GM12878 (cell line): ENCODE measurements at regions not wholly inside any gene's neighbourhood (a gene's known extent, or its start where the extent isn't known, plus 50 kb on each side); places are given as distances from the start of the nearest gene placed in this dataset.

Source experiments
- ATAC-seq: fragments of 200-7000 bp; cut with Tn5 transposase; 3 replicates; pipeline ENCODE4 v1.9.1; 2020; ENCODE audit warnings: mild to moderate bottlenecking, moderate library complexity
- BruUV-seq: library from RNA; stranded (reverse); fragments of 400-500 nt; replicated peaks from 2 replicates; lab custom pipeline; 2021; lab: Mats Ljungman, UMichigan
- CTCF ChIA-PET: fragments of 300-600 bp; sonication (Branson Sonifier 250); formaldehyde crosslinking; extraction: SDS; loops from one replicate; lab custom pipeline; 2021; ENCODE audit warnings: inconsistent platforms; lab: Yijun Ruan, JAX
- POLR2A ChIA-PET: fragments of 350-600 bp; formaldehyde crosslinking; extraction: SDS; loops from one replicate; lab custom pipeline; 2021; ENCODE audit warnings: inconsistent platforms; lab: Charles Lee
- RAD21 ChIA-PET: fragments of 300-600 bp; sonication (Branson Sonifier 250); formaldehyde crosslinking; loops from one replicate; lab custom pipeline; 2023; ENCODE audit warnings: antibody characterized with exemption; ENCODE audit not compliant: unreplicated experiment; lab: Charles Lee
- SMC1A ChIA-PET: fragments of 300-600 bp; sonication (Branson Sonifier 250); formaldehyde crosslinking; loops from one replicate; lab custom pipeline; 2023; ENCODE audit not compliant: unreplicated experiment, uncharacterized antibody; lab: Charles Lee
- DNase-seq: peaks from one replicate; pipeline ENCODE4 v3.0.0-alpha.2; 2011; ENCODE audit warnings: low read depth, low spot score
- FAIRE-seq: peaks from 3 replicates; lab custom pipeline; 2011; peaks lifted over from hg19 to GRCh38; lab: Jason Lieb, UNC
- H2AFZ ChIP-seq: 2 replicates; pipeline ENCODE4 v1.6.0; 2011; ENCODE audit warnings: low read depth, low read length, control low read depth; ENCODE audit not compliant: control insufficient read depth
- H3K27ac ChIP-seq: 2 replicates; pipeline ENCODE4 v1.5.1; 2011; ENCODE audit warnings: control low read depth; ENCODE audit not compliant: control insufficient read depth, insufficient read depth
- H3K27me3 ChIP-seq, 2 experiments: replicated peaks in 1 of 2; 2 replicates each; pipeline versions ENCODE4 v1.6.0 to v1.6.1; 2011; ENCODE audit warnings: low read length in 1 of 2; ENCODE audit not compliant: control insufficient read depth in 2 of 2, insufficient read depth in 2 of 2
- H3K36me3 ChIP-seq, 2 experiments: 2 replicates each; pipeline ENCODE4 v1.5.1; 2011; ENCODE audit warnings: low read length in 1 of 2; ENCODE audit not compliant: control insufficient read depth in 2 of 2, insufficient read depth in 2 of 2
- H3K4me1 ChIP-seq: 2 replicates; pipeline ENCODE4 v1.6.1; 2011; ENCODE audit warnings: mild to moderate bottlenecking, low read length, moderate library complexity, mixed read lengths; ENCODE audit not compliant: control insufficient read depth, insufficient read depth
- H3K4me2 ChIP-seq: 2 replicates; pipeline ENCODE4 v1.6.0; 2011; ENCODE audit warnings: control low read depth; ENCODE audit not compliant: control insufficient read depth, insufficient read depth
- H3K4me3 ChIP-seq: fragments of 200-600 bp; sonication (generic); 2 replicates; pipeline ENCODE4 v1.5.1; 2016
- H3K79me2 ChIP-seq: 2 replicates; pipeline ENCODE4 v1.6.0; 2011; ENCODE audit warnings: low read length; ENCODE audit not compliant: control insufficient read depth, insufficient read depth
- H3K9ac ChIP-seq: 2 replicates; pipeline ENCODE4 v1.8.0; 2011; ENCODE audit warnings: low read length, control low read depth, mixed read lengths; ENCODE audit not compliant: control insufficient read depth, insufficient read depth
- H3K9me3 ChIP-seq: replicated peaks from 3 replicates; pipeline ENCODE4 v1.5.1; 2011; ENCODE audit warnings: mild to moderate bottlenecking, low read length; ENCODE audit not compliant: control insufficient read depth, insufficient read depth
- H4K20me1 ChIP-seq: 2 replicates; pipeline ENCODE4 v1.6.0; 2011; ENCODE audit not compliant: control insufficient read depth, insufficient read depth
- RBBP5 ChIP-seq: fragments of 200-600 bp; sonication (generic); conservative IDR thresholded peaks from 2 replicates; pipeline ENCODE4 v1.6.1; 2016
- WGBS: methylation state at CpG from one replicate; pipeline ENCODE4 v1.1.6; 2016; ENCODE audit warnings: low lambda C conversion rate; ENCODE audit not compliant: insufficient replicate concordance, insufficient coverage; ENCODE audit errors: missing lambda C conversion rate; 5-methylcytosine and 5-hydroxymethylcytosine counted together
- in situ Hi-C: fragments of 300-500 bp; cut with MboI; formaldehyde crosslinking; loops from 9 replicates; pipeline ENCODE4 v1.14.3; 2018; ENCODE audit warnings: mixed read lengths
- intact Hi-C: fragments of 100-400 bp; cut with micrococcal nuclease; formaldehyde crosslinking; loops from one replicate; pipeline ENCODE4 v1.14.2; 2022; ENCODE audit not compliant: unreplicated experiment
- TF ChIP-seq, protein P1 (sequence below): fragments of 450-650 bp; IDR thresholded peaks from 2 replicates; pipeline ENCODE4 v1.6.1; 2018; ENCODE audit warnings: borderline replicate concordance, mild to moderate bottlenecking; ENCODE audit not compliant: partially characterized antibody

- TF ChIP-seq, protein P1, sequence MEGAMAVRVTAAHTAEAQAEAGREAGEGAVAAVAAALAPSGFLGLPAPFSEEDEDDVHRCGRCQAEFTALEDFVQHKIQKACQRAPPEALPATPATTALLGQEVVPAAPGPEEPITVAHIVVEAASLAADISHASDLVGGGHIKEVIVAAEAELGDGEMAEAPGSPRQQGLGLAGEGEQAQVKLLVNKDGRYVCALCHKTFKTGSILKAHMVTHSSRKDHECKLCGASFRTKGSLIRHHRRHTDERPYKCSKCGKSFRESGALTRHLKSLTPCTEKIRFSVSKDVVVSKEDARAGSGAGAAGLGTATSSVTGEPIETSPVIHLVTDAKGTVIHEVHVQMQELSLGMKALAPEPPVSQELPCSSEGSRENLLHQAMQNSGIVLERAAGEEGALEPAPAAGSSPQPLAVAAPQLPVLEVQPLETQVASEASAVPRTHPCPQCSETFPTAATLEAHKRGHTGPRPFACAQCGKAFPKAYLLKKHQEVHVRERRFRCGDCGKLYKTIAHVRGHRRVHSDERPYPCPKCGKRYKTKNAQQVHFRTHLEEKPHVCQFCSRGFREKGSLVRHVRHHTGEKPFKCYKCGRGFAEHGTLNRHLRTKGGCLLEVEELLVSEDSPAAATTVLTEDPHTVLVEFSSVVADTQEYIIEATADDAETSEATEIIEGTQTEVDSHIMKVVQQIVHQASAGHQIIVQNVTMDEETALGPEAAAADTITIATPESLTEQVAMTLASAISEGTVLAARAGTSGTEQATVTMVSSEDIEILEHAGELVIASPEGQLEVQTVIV, result no peak
These were observed 511.1 kb upstream of the PROK2 start (continued) for GRCh38 chr3:72295962-72296450.

- ATAC-seq (no peak), DNase-seq (no peak), FAIRE-seq (no peak)
- Histone ChIP-seq H3K27me3 (no peaks in the 10 kb centered on the region), H4K20me1 (no peaks in the 10 kb centered on the region), H3K9ac (no peak overlapping the region), H3K36me3 (no peaks in the 10 kb centered on the region), H3K4me1 (no peaks in the 10 kb centered on the region), H2AFZ (no peak overlapping the region), H3K4me3 (no peak overlapping the region), H3K79me2 (no peaks in the 10 kb centered on the region), H3K4me2 (no peak overlapping the region), H3K9me3 (no peaks in the 10 kb centered on the region), H3K27ac (no peak overlapping the region)
- ChIA-PET CTCF (no interaction called here), POLR2A (no interaction called here), SMC1A (interaction anchor here (1.1 to 1.4 kb wide), 2 partner anchors 10 to 46 kb away, joined by 3 to 5 read pairs; no protein-coding TSS in a partner anchor), RAD21 (interaction anchor here (0.7 kb wide), 1 partner anchor 555 kb away, joined by 3 read pairs; no protein-coding TSS in a partner anchor)
- no TSS peak for BruUV-seq
- intact Hi-C loops (no loop called here), in situ Hi-C loops (no loop called here)
- TF ChIP-seq RBBP5, result no peak
- WGBS, result 46% methylated on average over 7 of the region's 7 CpGs
These were observed 510.5 kb upstream of the PROK2 start for GRCh38 chr3:72295276-72295961.
